Peyer's patch (tissue), 4 donors: ENCODE measurements at regions not wholly inside any gene's neighbourhood (a gene's known extent, or its start where the extent isn't known, plus 50 kb on each side); places are given as distances from the start of the nearest gene placed in this dataset.
A peak's percentile ranks its signal among the peaks of the same experiment; 100 is the strongest.

Experiments
- POLR2A ChIP-seq, 2 donors: fragments of 450-650 bp; IDR thresholded peaks; one replicate each; pipeline ENCODE4 v1.5.1; 2017; ENCODE audit warnings: antibody characterized with exemption in 2 of 2, mild to moderate bottlenecking in 2 of 2, moderate library complexity in 2 of 2
- TF ChIP-seq, protein P1 (sequence below), 6 experiments: fragments of 450-650 bp in 4 of 6; fragments of 200-600 bp in 2 of 6; sonication (generic) in 1 of 6; IDR thresholded peaks; one replicate each; pipeline ENCODE4 v1.5.1; 2017 to 2019; ENCODE audit warnings: antibody characterized with exemption in 6 of 6, mild to moderate bottlenecking in 3 of 6, moderate library complexity in 1 of 6

GRCh38 chr21:33997436-33997835, 75.9 kb upstream of the MRPS6 start:
- TF ChIP-seq, protein P1, sequence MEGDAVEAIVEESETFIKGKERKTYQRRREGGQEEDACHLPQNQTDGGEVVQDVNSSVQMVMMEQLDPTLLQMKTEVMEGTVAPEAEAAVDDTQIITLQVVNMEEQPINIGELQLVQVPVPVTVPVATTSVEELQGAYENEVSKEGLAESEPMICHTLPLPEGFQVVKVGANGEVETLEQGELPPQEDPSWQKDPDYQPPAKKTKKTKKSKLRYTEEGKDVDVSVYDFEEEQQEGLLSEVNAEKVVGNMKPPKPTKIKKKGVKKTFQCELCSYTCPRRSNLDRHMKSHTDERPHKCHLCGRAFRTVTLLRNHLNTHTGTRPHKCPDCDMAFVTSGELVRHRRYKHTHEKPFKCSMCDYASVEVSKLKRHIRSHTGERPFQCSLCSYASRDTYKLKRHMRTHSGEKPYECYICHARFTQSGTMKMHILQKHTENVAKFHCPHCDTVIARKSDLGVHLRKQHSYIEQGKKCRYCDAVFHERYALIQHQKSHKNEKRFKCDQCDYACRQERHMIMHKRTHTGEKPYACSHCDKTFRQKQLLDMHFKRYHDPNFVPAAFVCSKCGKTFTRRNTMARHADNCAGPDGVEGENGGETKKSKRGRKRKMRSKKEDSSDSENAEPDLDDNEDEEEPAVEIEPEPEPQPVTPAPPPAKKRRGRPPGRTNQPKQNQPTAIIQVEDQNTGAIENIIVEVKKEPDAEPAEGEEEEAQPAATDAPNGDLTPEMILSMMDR (IDR thresholded peaks at IDR 0.05) = peak in 1 of 6 experiments; percentile 25
- TF ChIP-seq POLR2A (IDR thresholded peaks at IDR 0.05) = no peak
